ENCODE measurements at regions not wholly inside any gene's neighbourhood (a gene's known extent, or its start where the extent isn't known, plus 50 kb on each side); places are given as distances from the start of the nearest gene placed in this dataset.

- no peaks in the 10 kb centered on the region for H3K9me3 ChIP-seq (replicated peaks in 1 of 2; ENCODE audit: control insufficient read depth in 2 of 2, insufficient read depth in 1 of 2, low read depth in 1 of 2, low read length in 2 of 2)
- no peak overlapping the region for H2BK15ac ChIP-seq (ENCODE audit: low read length)
- H2BK5ac ChIP-seq (ENCODE audit: low read length), result no peak overlapping the region
- H2AK5ac ChIP-seq (ENCODE audit: low read depth, low read length), result no peak overlapping the region
- H3K27ac ChIP-seq (replicated peaks; ENCODE audit: low read length), result no peak overlapping the region
- no peaks in the 10 kb centered on the region for H3K4me1 ChIP-seq (ENCODE audit: control insufficient read depth in 2 of 2, insufficient read depth in 1 of 2, low read depth in 1 of 2, low read length in 2 of 2)
- no peak overlapping the region for H2BK120ac ChIP-seq (ENCODE audit: low read depth, low read length)
- no peaks in the 10 kb centered on the region for H3K36me3 ChIP-seq (replicated peaks in 1 of 2; ENCODE audit: control insufficient read depth in 2 of 2, insufficient read depth in 2 of 2, low read length in 2 of 2)
- H2BK12ac ChIP-seq (ENCODE audit: low read length), result no peak overlapping the region
- H3K4ac ChIP-seq (ENCODE audit: low read length), result no peak overlapping the region
- H2AFZ ChIP-seq (ENCODE audit: low read length), result no peak overlapping the region
- H3K14ac ChIP-seq (ENCODE audit: low read length), result no peak overlapping the region
- DNase-seq (ENCODE audit: low spot score), result no peak
- no CpG with 5 or more reads among the region's 7 CpGs for WGBS, 2 donors (ENCODE audit: extremely low coverage in 2 of 2, insufficient read length in 2 of 2, insufficient replicate concordance in 1 of 2)
- no peak overlapping the region for H3K4me3 ChIP-seq (ENCODE audit: low read length in 2 of 2)
- H3K9ac ChIP-seq (ENCODE audit: low read depth, low read length, poor library complexity), result no peak overlapping the region
- H3K23ac ChIP-seq (ENCODE audit: low read depth, low read length, poor library complexity), result no peak overlapping the region
- no peaks in the 10 kb centered on the region for H3K79me1 ChIP-seq (ENCODE audit: low read depth, low read length)
- peaks cover 0 to 37% (median 0%) of the 10 kb centered on the region in 3 experiments for H3K27me3 ChIP-seq (ENCODE audit: control insufficient read depth in 3 of 3, insufficient read depth in 3 of 3, low read depth in 1 of 3, low read length in 3 of 3)
- H3K4me2 ChIP-seq (ENCODE audit: insufficient read depth, low read length, poor library complexity, severe bottlenecking), result no peak overlapping the region
- H3K18ac ChIP-seq (ENCODE audit: low read length), result peak overlapping the region; percentile 15
- no peak overlapping the region for H4K8ac ChIP-seq (ENCODE audit: low read depth, low read length)
- no peak overlapping the region for H4K91ac ChIP-seq (ENCODE audit: low read depth, low read length, poor library complexity)
These were observed 93.5 kb upstream of the LANCL2 start for GRCh38 chr7:55271661-55272060.

DNA sequence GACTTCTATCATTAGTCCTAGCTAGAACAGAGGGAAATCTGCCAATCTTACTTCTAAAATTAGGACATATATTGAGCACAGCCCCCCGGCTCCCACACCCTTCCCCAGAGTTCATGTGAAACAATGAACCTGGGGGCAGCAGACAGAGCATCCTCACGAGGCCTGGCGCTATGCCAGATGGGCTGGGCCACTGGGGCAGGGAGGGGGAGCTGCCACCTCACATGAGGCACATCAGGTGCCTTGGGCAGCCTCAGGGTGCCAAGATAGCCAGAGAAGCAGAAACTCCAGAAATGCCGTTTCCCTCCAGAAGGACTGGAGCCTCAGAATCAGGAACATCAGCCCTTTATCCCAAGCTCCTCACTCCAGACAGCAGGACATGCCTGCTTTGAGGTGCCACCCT, 92.8 kb upstream of the LANCL2 start:
- Histone ChIP-seq H3K23ac (ENCODE audit: low read depth, low read length, poor library complexity) (no peak overlapping the region), H3K4me2 (ENCODE audit: insufficient read depth, low read length, poor library complexity, severe bottlenecking) (no peak overlapping the region), H3K9ac (ENCODE audit: low read depth, low read length, poor library complexity) (no peak overlapping the region), H4K8ac (ENCODE audit: low read depth, low read length) (no peak overlapping the region), H2AFZ (ENCODE audit: low read length) (no peak overlapping the region), H3K27ac (replicated peaks; ENCODE audit: low read length) (no peak overlapping the region), H2BK15ac (ENCODE audit: low read length) (no peak overlapping the region), H3K4me3 (ENCODE audit: low read length in 2 of 2) (no peak overlapping the region), H3K79me1 (ENCODE audit: low read depth, low read length) (no peaks in the 10 kb centered on the region), H2BK120ac (ENCODE audit: low read depth, low read length) (no peak overlapping the region), H3K27me3 (ENCODE audit: control insufficient read depth in 3 of 3, insufficient read depth in 3 of 3, low read depth in 1 of 3, low read length in 3 of 3) (peaks cover 0 to 36% (median 0%) of the 10 kb centered on the region in 3 experiments), H2AK5ac (ENCODE audit: low read depth, low read length) (no peak overlapping the region), H3K14ac (ENCODE audit: low read length) (peak overlapping the region; percentile 49), H3K9me3 (replicated peaks in 1 of 2; ENCODE audit: control insufficient read depth in 2 of 2, insufficient read depth in 1 of 2, low read depth in 1 of 2, low read length in 2 of 2) (no peaks in the 10 kb centered on the region), H3K4ac (ENCODE audit: low read length) (no peak overlapping the region), H3K36me3 (replicated peaks in 1 of 2; ENCODE audit: control insufficient read depth in 2 of 2, insufficient read depth in 2 of 2, low read length in 2 of 2) (no peaks in the 10 kb centered on the region), H2BK5ac (ENCODE audit: low read length) (no peak overlapping the region), H4K91ac (ENCODE audit: low read depth, low read length, poor library complexity) (no peak overlapping the region), H3K4me1 (ENCODE audit: control insufficient read depth in 2 of 2, insufficient read depth in 1 of 2, low read depth in 1 of 2, low read length in 2 of 2) (no peaks in the 10 kb centered on the region), H2BK12ac (ENCODE audit: low read length) (no peak overlapping the region), H3K18ac (ENCODE audit: low read length) (no peak overlapping the region)
- WGBS, 2 donors (ENCODE audit: extremely low coverage in 2 of 2, insufficient read length in 2 of 2, insufficient replicate concordance in 1 of 2), result no CpG with 5 or more reads among the region's 4 CpGs
- no peak for DNase-seq (ENCODE audit: low spot score)

GRCh38 chr7:55273186-55273980, 91.8 kb upstream of the LANCL2 start:
- Histone ChIP-seq H3K9me3 (replicated peaks in 1 of 2; ENCODE audit: control insufficient read depth in 2 of 2, insufficient read depth in 1 of 2, low read depth in 1 of 2, low read length in 2 of 2) (no peaks in the 10 kb centered on the region), H3K4me1 (ENCODE audit: control insufficient read depth in 2 of 2, insufficient read depth in 1 of 2, low read depth in 1 of 2, low read length in 2 of 2) (no peaks in the 10 kb centered on the region), H3K4me3 (ENCODE audit: low read length in 2 of 2) (no peak overlapping the region), H2BK5ac (ENCODE audit: low read length) (no peak overlapping the region), H3K4me2 (ENCODE audit: insufficient read depth, low read length, poor library complexity, severe bottlenecking) (no peak overlapping the region), H2AK5ac (ENCODE audit: low read depth, low read length) (peak overlapping the region; percentile 26), H3K27me3 (ENCODE audit: control insufficient read depth in 3 of 3, insufficient read depth in 3 of 3, low read depth in 1 of 3, low read length in 3 of 3) (peaks cover 0 to 31% (median 0%) of the 10 kb centered on the region in 3 experiments), H2BK15ac (ENCODE audit: low read length) (no peak overlapping the region), H3K23ac (ENCODE audit: low read depth, low read length, poor library complexity) (no peak overlapping the region), H3K9ac (ENCODE audit: low read depth, low read length, poor library complexity) (no peak overlapping the region), H2AFZ (ENCODE audit: low read length) (no peak overlapping the region), H3K18ac (ENCODE audit: low read length) (no peak overlapping the region), H3K36me3 (replicated peaks in 1 of 2; ENCODE audit: control insufficient read depth in 2 of 2, insufficient read depth in 2 of 2, low read length in 2 of 2) (no peaks in the 10 kb centered on the region), H3K14ac (ENCODE audit: low read length) (no peak overlapping the region), H2BK120ac (ENCODE audit: low read depth, low read length) (no peak overlapping the region), H3K4ac (ENCODE audit: low read length) (no peak overlapping the region), H3K27ac (replicated peaks; ENCODE audit: low read length) (no peak overlapping the region), H4K8ac (ENCODE audit: low read depth, low read length) (no peak overlapping the region), H4K91ac (ENCODE audit: low read depth, low read length, poor library complexity) (no peak overlapping the region), H2BK12ac (ENCODE audit: low read length) (no peak overlapping the region), H3K79me1 (ENCODE audit: low read depth, low read length) (no peaks in the 10 kb centered on the region)
- no CpG with 5 or more reads among the region's 14 CpGs for WGBS, 2 donors (ENCODE audit: extremely low coverage in 2 of 2, insufficient read length in 2 of 2, insufficient replicate concordance in 1 of 2)
- no peak for DNase-seq (ENCODE audit: low spot score)

- Histone ChIP-seq H3K27ac (replicated peaks; ENCODE audit: low read length) (no peak overlapping the region), H2AK5ac (ENCODE audit: low read depth, low read length) (no peak overlapping the region), H3K27me3 (ENCODE audit: control insufficient read depth in 3 of 3, insufficient read depth in 3 of 3, low read depth in 1 of 3, low read length in 3 of 3) (peaks cover 0 to 26% (median 0%) of the 10 kb centered on the region in 3 experiments), H2BK15ac (ENCODE audit: low read length) (no peak overlapping the region), H2BK120ac (ENCODE audit: low read depth, low read length) (no peak overlapping the region), H3K14ac (ENCODE audit: low read length) (no peak overlapping the region), H3K18ac (ENCODE audit: low read length) (no peak overlapping the region), H4K8ac (ENCODE audit: low read depth, low read length) (no peak overlapping the region), H3K36me3 (replicated peaks in 1 of 2; ENCODE audit: control insufficient read depth in 2 of 2, insufficient read depth in 2 of 2, low read length in 2 of 2) (no peaks in the 10 kb centered on the region), H3K9ac (ENCODE audit: low read depth, low read length, poor library complexity) (no peak overlapping the region), H3K23ac (ENCODE audit: low read depth, low read length, poor library complexity) (peak overlapping the region; percentile 13), H2BK5ac (ENCODE audit: low read length) (no peak overlapping the region), H3K4ac (ENCODE audit: low read length) (no peak overlapping the region), H3K4me1 (ENCODE audit: control insufficient read depth in 2 of 2, insufficient read depth in 1 of 2, low read depth in 1 of 2, low read length in 2 of 2) (no peaks in the 10 kb centered on the region), H2BK12ac (ENCODE audit: low read length) (no peak overlapping the region), H3K9me3 (replicated peaks in 1 of 2; ENCODE audit: control insufficient read depth in 2 of 2, insufficient read depth in 1 of 2, low read depth in 1 of 2, low read length in 2 of 2) (no peaks in the 10 kb centered on the region), H3K4me3 (ENCODE audit: low read length in 2 of 2) (no peak overlapping the region), H3K79me1 (ENCODE audit: low read depth, low read length) (no peaks in the 10 kb centered on the region), H4K91ac (ENCODE audit: low read depth, low read length, poor library complexity) (no peak overlapping the region), H2AFZ (ENCODE audit: low read length) (no peak overlapping the region), H3K4me2 (ENCODE audit: insufficient read depth, low read length, poor library complexity, severe bottlenecking) (no peak overlapping the region)
- DNase-seq (ENCODE audit: low spot score), result no peak
- no CpG with 5 or more reads among the region's 6 CpGs for WGBS, 2 donors (ENCODE audit: extremely low coverage in 2 of 2, insufficient read length in 2 of 2, insufficient replicate concordance in 1 of 2)
These were observed 91.0 kb upstream of the LANCL2 start for GRCh38 chr7:55274156-55274555.

Measured in neuronal stem cell (in vitro differentiated cells).